ENCODE measurements at regions not wholly inside any gene's neighbourhood (a gene's known extent, or its start where the extent isn't known, plus 50 kb on each side); places are given as distances from the start of the nearest gene placed in this dataset.

DNA sequence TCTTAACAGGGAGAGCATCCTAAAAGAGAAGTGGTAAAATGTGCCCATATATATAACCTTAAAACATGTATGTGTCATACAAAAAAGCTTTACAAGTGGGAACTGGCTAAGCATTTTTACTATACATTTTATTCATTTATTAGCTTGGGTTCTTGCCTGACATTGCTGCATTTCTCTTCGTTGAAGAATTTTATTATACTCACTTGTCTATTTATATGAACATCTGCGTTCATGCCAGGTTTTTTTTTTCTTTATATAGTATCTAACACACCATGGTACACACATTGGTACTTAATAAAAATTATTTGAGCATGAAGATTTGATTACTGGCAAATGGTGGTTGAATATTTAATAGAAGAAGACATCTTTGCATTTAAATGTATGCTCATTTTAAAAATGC, 492.3 kb downstream of the SPATA31D1 start:
- Histone ChIP-seq H3K79me2 (ENCODE audit: control insufficient read depth, insufficient read depth, low read length) (no peaks in the 10 kb centered on the region), H3K4me2 (replicated peaks; ENCODE audit: low read depth, low read length, poor library complexity, severe bottlenecking) (no peak overlapping the region), H3K4me3 (ENCODE audit: control extremely low read depth in 1 of 5, extremely low read depth in 1 of 5, insufficient read depth in 1 of 5, low read depth in 2 of 5, low read length in 4 of 5) (no peak overlapping the region), H3K36me3 (replicated peaks in 1 of 2; ENCODE audit: control extremely low read depth in 1 of 2, control insufficient read depth in 1 of 2, extremely low read depth in 1 of 2, insufficient read depth in 2 of 2, low read length in 1 of 2) (no peaks in the 10 kb centered on the region), H4K20me1 (ENCODE audit: control insufficient read depth, insufficient read depth, low read length, poor library complexity, severe bottlenecking) (no peaks in the 10 kb centered on the region), H3K27ac (ENCODE audit: low read length in 2 of 2) (no peak overlapping the region), H3K9ac (ENCODE audit: low read length) (no peak overlapping the region), H3K4me1 (ENCODE audit: control insufficient read depth in 2 of 2, insufficient read depth in 2 of 2, low read length in 2 of 2) (no peaks in the 10 kb centered on the region), H2AFZ (ENCODE audit: insufficient read depth, low read depth, low read length, poor library complexity, severe bottlenecking) (no peak overlapping the region), H3K9me3 (ENCODE audit: control extremely low read depth in 1 of 3, control insufficient read depth in 2 of 3, insufficient read depth in 1 of 3, low read length in 2 of 3) (no peaks in the 10 kb centered on the region), H3K27me3 (replicated peaks in 1 of 4; ENCODE audit: control extremely low read depth in 1 of 4, control insufficient read depth in 3 of 4, insufficient read depth in 4 of 4, low read length in 3 of 4) (no peaks in the 10 kb centered on the region)
- Mint-ChIP-seq H3K27ac (no peak overlapping the region), H3K27me3 (no peaks in the 10 kb centered on the region), H3K4me1 (no peaks in the 10 kb centered on the region), H3K9me3 (ENCODE audit: insufficient read depth) (no peaks in the 10 kb centered on the region), H3K4me3 (no peak overlapping the region)
- intact Hi-C loops (cut with micrococcal nuclease): no loop called here
- ATAC-seq (ENCODE audit: low read depth) (no peak), DNase-seq (no peak)
- CTCF ChIA-PET: no interaction called here
- no peak for TF ChIP-seq EZH2 (IDR thresholded peaks at IDR 0.05; ENCODE audit: borderline replicate concordance, insufficient read depth, low read depth, low read length, poor library complexity, severe bottlenecking)
- TF ChIP-seq, protein P1, sequence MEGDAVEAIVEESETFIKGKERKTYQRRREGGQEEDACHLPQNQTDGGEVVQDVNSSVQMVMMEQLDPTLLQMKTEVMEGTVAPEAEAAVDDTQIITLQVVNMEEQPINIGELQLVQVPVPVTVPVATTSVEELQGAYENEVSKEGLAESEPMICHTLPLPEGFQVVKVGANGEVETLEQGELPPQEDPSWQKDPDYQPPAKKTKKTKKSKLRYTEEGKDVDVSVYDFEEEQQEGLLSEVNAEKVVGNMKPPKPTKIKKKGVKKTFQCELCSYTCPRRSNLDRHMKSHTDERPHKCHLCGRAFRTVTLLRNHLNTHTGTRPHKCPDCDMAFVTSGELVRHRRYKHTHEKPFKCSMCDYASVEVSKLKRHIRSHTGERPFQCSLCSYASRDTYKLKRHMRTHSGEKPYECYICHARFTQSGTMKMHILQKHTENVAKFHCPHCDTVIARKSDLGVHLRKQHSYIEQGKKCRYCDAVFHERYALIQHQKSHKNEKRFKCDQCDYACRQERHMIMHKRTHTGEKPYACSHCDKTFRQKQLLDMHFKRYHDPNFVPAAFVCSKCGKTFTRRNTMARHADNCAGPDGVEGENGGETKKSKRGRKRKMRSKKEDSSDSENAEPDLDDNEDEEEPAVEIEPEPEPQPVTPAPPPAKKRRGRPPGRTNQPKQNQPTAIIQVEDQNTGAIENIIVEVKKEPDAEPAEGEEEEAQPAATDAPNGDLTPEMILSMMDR (IDR thresholded peaks at IDR 0.05): no peak
- WGBS (ENCODE audit: insufficient coverage): no CpG with 5 or more reads among the region's 2 CpGs
- POLR2A ChIA-PET: interaction anchor here (0.6 kb wide), 1 partner anchor 15 kb away, joined by 3 read pairs; no protein-coding TSS in a partner anchor

DNA sequence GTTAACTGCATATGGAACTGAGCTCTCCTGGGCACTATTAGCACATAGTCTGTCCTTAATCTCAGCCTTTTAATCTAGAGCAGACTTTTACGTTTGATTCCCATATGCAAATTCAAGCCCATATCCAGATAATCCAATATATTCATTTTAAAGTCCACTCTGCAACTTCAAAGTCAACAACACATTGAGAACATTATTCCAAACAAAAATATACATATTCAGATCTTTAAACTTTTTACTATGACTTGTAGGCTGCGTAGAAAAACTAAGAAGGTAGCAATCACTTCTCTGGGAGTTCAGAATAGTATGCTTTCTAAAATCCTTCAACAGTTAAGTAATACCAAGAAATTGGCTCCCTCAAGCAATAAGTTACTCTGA, 499.4 kb downstream of the SPATA31D1 start:
- Histone ChIP-seq H3K9ac (ENCODE audit: low read length) (no peak overlapping the region), H3K27ac (ENCODE audit: low read length in 2 of 2) (no peak overlapping the region), H3K9me3 (ENCODE audit: control extremely low read depth in 1 of 3, control insufficient read depth in 2 of 3, insufficient read depth in 1 of 3, low read length in 2 of 3) (no peaks in the 10 kb centered on the region), H3K4me3 (ENCODE audit: control extremely low read depth in 1 of 5, extremely low read depth in 1 of 5, insufficient read depth in 1 of 5, low read depth in 2 of 5, low read length in 4 of 5) (no peak overlapping the region), H4K20me1 (ENCODE audit: control insufficient read depth, insufficient read depth, low read length, poor library complexity, severe bottlenecking) (no peaks in the 10 kb centered on the region), H3K79me2 (ENCODE audit: control insufficient read depth, insufficient read depth, low read length) (no peaks in the 10 kb centered on the region), H3K36me3 (replicated peaks in 1 of 2; ENCODE audit: control extremely low read depth in 1 of 2, control insufficient read depth in 1 of 2, extremely low read depth in 1 of 2, insufficient read depth in 2 of 2, low read length in 1 of 2) (no peaks in the 10 kb centered on the region), H3K4me1 (ENCODE audit: control insufficient read depth in 2 of 2, insufficient read depth in 2 of 2, low read length in 2 of 2) (no peaks in the 10 kb centered on the region), H2AFZ (ENCODE audit: insufficient read depth, low read depth, low read length, poor library complexity, severe bottlenecking) (no peak overlapping the region), H3K4me2 (replicated peaks; ENCODE audit: low read depth, low read length, poor library complexity, severe bottlenecking) (no peak overlapping the region), H3K27me3 (replicated peaks in 1 of 4; ENCODE audit: control extremely low read depth in 1 of 4, control insufficient read depth in 3 of 4, insufficient read depth in 4 of 4, low read length in 3 of 4) (no peaks in the 10 kb centered on the region)
- ATAC-seq (ENCODE audit: low read depth) (no peak), DNase-seq (no peak)
- H3K4me1 Mint-ChIP-seq: peaks cover 3% of the 10 kb centered on the region
- ChIA-PET CTCF (no interaction called here), POLR2A (no interaction called here)
- intact Hi-C loops (cut with micrococcal nuclease): no loop called here
- H3K4me3 Mint-ChIP-seq: no peak overlapping the region
- H3K27me3 Mint-ChIP-seq: no peaks in the 10 kb centered on the region
- TF ChIP-seq, protein P1 (IDR thresholded peaks at IDR 0.05): no peak
- TF ChIP-seq EZH2 (IDR thresholded peaks at IDR 0.05; ENCODE audit: borderline replicate concordance, insufficient read depth, low read depth, low read length, poor library complexity, severe bottlenecking): no peak
- no peak overlapping the region for H3K27ac Mint-ChIP-seq
- H3K9me3 Mint-ChIP-seq (ENCODE audit: insufficient read depth): no peaks in the 10 kb centered on the region
- WGBS (ENCODE audit: insufficient coverage): 89% methylated on average over 1 of the region's 2 CpGs
